Neuronal stem cell (in vitro differentiated cells): ENCODE measurements at regions not wholly inside any gene's neighbourhood (a gene's known extent, or its start where the extent isn't known, plus 50 kb on each side); places are given as distances from the start of the nearest gene placed in this dataset.
A peak's percentile ranks its signal among the peaks of the same experiment; 100 is the strongest.

Experiments
- DNase-seq: peaks from one replicate; pipeline ENCODE4 v3.0.0-alpha.2; 2013; ENCODE audit warnings: low spot score
- H2AFZ ChIP-seq: one replicate; pipeline ENCODE4 v1.6.1; 2013; ENCODE audit warnings: mild to moderate bottlenecking, low read length, inconsistent platforms
- H2AK5ac ChIP-seq: 2 replicates; pipeline ENCODE4 v1.6.1; 2013; ENCODE audit warnings: low read depth, mild to moderate bottlenecking, inconsistent platforms, low read length, moderate library complexity, mixed read lengths
- H2BK120ac ChIP-seq: 2 replicates; pipeline ENCODE4 v1.6.1; 2013; ENCODE audit warnings: low read depth, mild to moderate bottlenecking, inconsistent platforms, low read length, moderate library complexity, mixed read lengths
- H2BK12ac ChIP-seq: one replicate; pipeline ENCODE4 v1.6.1; 2013; ENCODE audit warnings: low read length, inconsistent platforms
- H2BK15ac ChIP-seq: 2 replicates; pipeline ENCODE4 v1.6.1; 2013; ENCODE audit warnings: mild to moderate bottlenecking, low read length, inconsistent platforms, mixed read lengths
- H2BK5ac ChIP-seq: one replicate; pipeline ENCODE4 v1.6.1; 2013; ENCODE audit warnings: inconsistent platforms, mild to moderate bottlenecking, low read length, moderate library complexity
- H3K14ac ChIP-seq: one replicate; pipeline ENCODE4 v1.6.1; 2013; ENCODE audit warnings: low read length, inconsistent platforms
- H3K18ac ChIP-seq: 2 replicates; pipeline ENCODE4 v1.6.1; 2013; ENCODE audit warnings: low read length, inconsistent platforms
- H3K23ac ChIP-seq: 2 replicates; pipeline ENCODE4 v1.6.1; 2013; ENCODE audit warnings: low read depth, mild to moderate bottlenecking, mixed read lengths, low read length, inconsistent platforms; ENCODE audit not compliant: poor library complexity
- H3K27ac ChIP-seq: replicated peaks from 3 replicates; pipeline ENCODE4 v1.5.1; 2013; ENCODE audit warnings: low read length, inconsistent platforms
- H3K27me3 ChIP-seq, 3 experiments: 2 replicates each; pipeline ENCODE4 v1.6.1; 2013; ENCODE audit warnings: low read length in 3 of 3, mild to moderate bottlenecking in 2 of 3, inconsistent platforms in 1 of 3, low read depth in 1 of 3, mixed read lengths in 1 of 3, moderate library complexity in 1 of 3; ENCODE audit not compliant: control insufficient read depth in 3 of 3, insufficient read depth in 3 of 3
- H3K36me3 ChIP-seq, 2 donors: replicated peaks in 1 of 2; 2 replicates each; pipeline ENCODE4 v1.6.1; 2013; ENCODE audit warnings: low read length in 2 of 2; ENCODE audit not compliant: control insufficient read depth in 2 of 2, insufficient read depth in 2 of 2
- H3K4ac ChIP-seq: 2 replicates; pipeline ENCODE4 v1.6.1; 2013; ENCODE audit warnings: inconsistent platforms, mild to moderate bottlenecking, low read length, moderate library complexity
- H3K4me1 ChIP-seq, 2 donors: 1 replicate in 1 of 2; 2 replicates in 1 of 2; pipeline ENCODE4 v1.6.1; 2013; ENCODE audit warnings: low read length in 2 of 2, low read depth in 1 of 2; ENCODE audit not compliant: control insufficient read depth in 2 of 2, insufficient read depth in 1 of 2
- H3K4me2 ChIP-seq: one replicate; pipeline ENCODE4 v1.6.1; 2013; ENCODE audit warnings: mild to moderate bottlenecking, low read length, inconsistent platforms; ENCODE audit not compliant: insufficient read depth, poor library complexity, severe bottlenecking
- H3K4me3 ChIP-seq, 2 donors: 2 replicates each; pipeline ENCODE4 v1.5.1; 2013; ENCODE audit warnings: low read length in 2 of 2, mild to moderate bottlenecking in 2 of 2, inconsistent platforms in 1 of 2, moderate library complexity in 1 of 2
- H3K79me1 ChIP-seq: one replicate; pipeline ENCODE4 v1.6.1; 2013; ENCODE audit warnings: low read depth, mild to moderate bottlenecking, inconsistent platforms, low read length, moderate library complexity
- H3K9ac ChIP-seq: one replicate; pipeline ENCODE4 v1.6.1; 2013; ENCODE audit warnings: mild to moderate bottlenecking, low read depth, low read length, inconsistent platforms; ENCODE audit not compliant: poor library complexity
- H3K9me3 ChIP-seq, 2 donors: replicated peaks in 1 of 2; 2 replicates each; pipeline versions ENCODE3 to v1.6.1; 2013; ENCODE audit warnings: low read length in 2 of 2, mild to moderate bottlenecking in 2 of 2, inconsistent platforms in 1 of 2, low read depth in 1 of 2, mixed read lengths in 1 of 2, moderate library complexity in 1 of 2; ENCODE audit not compliant: control insufficient read depth in 2 of 2, insufficient read depth in 1 of 2
- H4K8ac ChIP-seq: one replicate; pipeline ENCODE4 v1.6.1; 2013; ENCODE audit warnings: low read depth, mild to moderate bottlenecking, inconsistent platforms, low read length, moderate library complexity
- H4K91ac ChIP-seq: one replicate; pipeline ENCODE4 v1.6.1; 2013; ENCODE audit warnings: low read length, low read depth, mild to moderate bottlenecking, inconsistent platforms; ENCODE audit not compliant: poor library complexity
- WGBS, 2 donors: extraction: QIAGEN DNeasy Blood & Tissue Kit; methylation state at CpG; one replicate each; pipeline ENCODE4 v1.1.7; 2013; ENCODE audit warnings: missing lambda C conversion rate in 2 of 2, mixed read lengths in 1 of 2; ENCODE audit not compliant: insufficient read length in 2 of 2, insufficient replicate concordance in 1 of 2; ENCODE audit errors: extremely low coverage in 2 of 2; 5-methylcytosine and 5-hydroxymethylcytosine counted together

DNA sequence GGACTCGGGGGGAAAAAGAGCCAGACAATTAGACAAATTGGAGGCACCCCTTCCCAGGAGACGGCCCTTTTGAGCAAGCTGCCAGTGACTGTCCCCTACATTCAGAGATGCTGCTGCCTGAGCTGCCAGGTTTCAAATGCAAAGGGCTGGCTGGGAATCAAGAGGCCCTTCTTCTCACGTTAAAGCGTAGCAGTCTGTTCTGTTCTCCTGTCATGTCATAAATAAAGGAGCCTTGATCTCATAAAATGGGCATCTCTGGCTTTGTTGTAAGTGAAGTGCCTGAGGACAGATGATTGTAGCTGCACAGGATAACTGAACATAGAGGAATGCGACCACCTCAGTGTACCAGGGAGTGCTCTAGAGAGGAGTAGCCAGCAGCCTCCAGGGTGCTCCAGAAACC is 917.9 kb downstream of the GRID1 start:
- DNase-seq = no peak
- H3K14ac ChIP-seq = no peak overlapping the region
- no peak overlapping the region for H3K23ac ChIP-seq
- no peak overlapping the region for H2AFZ ChIP-seq
- no peak overlapping the region for H3K9ac ChIP-seq
- no peak overlapping the region for H2AK5ac ChIP-seq
- no peak overlapping the region for H4K8ac ChIP-seq
- H2BK15ac ChIP-seq = no peak overlapping the region
- no peak overlapping the region for H3K27ac ChIP-seq
- no peaks in the 10 kb centered on the region for H3K4me1 ChIP-seq
- H3K27me3 ChIP-seq = no peaks in the 10 kb centered on the region
- no peak overlapping the region for H2BK5ac ChIP-seq
- no CpG with 5 or more reads among the region's 5 CpGs for WGBS, 2 donors
- no peaks in the 10 kb centered on the region for H3K36me3 ChIP-seq
- no peak overlapping the region for H2BK12ac ChIP-seq
- H2BK120ac ChIP-seq = no peak overlapping the region
- no peak overlapping the region for H4K91ac ChIP-seq
- no peak overlapping the region for H3K4ac ChIP-seq
- no peaks in the 10 kb centered on the region for H3K79me1 ChIP-seq
- H3K4me3 ChIP-seq = no peak overlapping the region
- H3K4me2 ChIP-seq = no peak overlapping the region
- peak overlapping the region; percentile 35 for H3K18ac ChIP-seq
- no peaks in the 10 kb centered on the region for H3K9me3 ChIP-seq

DNA sequence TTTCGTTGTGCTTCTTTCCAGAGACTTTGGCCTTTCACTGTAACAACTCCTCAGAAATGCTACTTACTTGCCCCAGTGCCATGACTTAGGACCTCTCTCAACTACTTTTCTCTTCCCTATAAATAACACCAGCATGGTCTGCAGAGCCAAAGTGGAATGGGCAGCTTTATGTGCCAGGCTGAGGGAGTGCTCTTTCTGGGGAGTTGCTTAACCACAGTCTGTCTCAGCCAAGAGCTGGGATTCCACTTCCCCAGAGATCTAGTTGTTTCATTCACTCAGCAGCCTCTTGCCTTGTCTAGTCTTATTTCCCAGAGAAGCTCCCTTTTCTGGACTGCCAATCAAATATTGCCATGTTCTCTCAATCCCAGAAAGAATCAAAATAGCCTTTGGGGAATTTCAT is 912.2 kb downstream of the GRID1 start:
- H2AK5ac ChIP-seq = no peak overlapping the region
- no peak overlapping the region for H2BK5ac ChIP-seq
- no peak overlapping the region for H3K4me3 ChIP-seq
- no peaks in the 10 kb centered on the region for H3K27me3 ChIP-seq
- no peak overlapping the region for H2BK12ac ChIP-seq
- H4K91ac ChIP-seq = no peak overlapping the region
- H2BK120ac ChIP-seq = no peak overlapping the region
- H3K23ac ChIP-seq = no peak overlapping the region
- no peaks in the 10 kb centered on the region for H3K36me3 ChIP-seq
- no peak overlapping the region for H3K4ac ChIP-seq
- H2BK15ac ChIP-seq = no peak overlapping the region
- H3K4me1 ChIP-seq = no peaks in the 10 kb centered on the region
- H3K18ac ChIP-seq = no peak overlapping the region
- no peak overlapping the region for H3K9ac ChIP-seq
- no peak overlapping the region for H3K14ac ChIP-seq
- no peak overlapping the region for H2AFZ ChIP-seq
- H3K79me1 ChIP-seq = no peaks in the 10 kb centered on the region
- DNase-seq = no peak
- H3K27ac ChIP-seq = no peak overlapping the region
- no peaks in the 10 kb centered on the region for H3K9me3 ChIP-seq
- WGBS, 2 donors = no CpG with 5 or more reads among the region's 1 CpG
- H3K4me2 ChIP-seq = no peak overlapping the region
- H4K8ac ChIP-seq = no peak overlapping the region

DNA sequence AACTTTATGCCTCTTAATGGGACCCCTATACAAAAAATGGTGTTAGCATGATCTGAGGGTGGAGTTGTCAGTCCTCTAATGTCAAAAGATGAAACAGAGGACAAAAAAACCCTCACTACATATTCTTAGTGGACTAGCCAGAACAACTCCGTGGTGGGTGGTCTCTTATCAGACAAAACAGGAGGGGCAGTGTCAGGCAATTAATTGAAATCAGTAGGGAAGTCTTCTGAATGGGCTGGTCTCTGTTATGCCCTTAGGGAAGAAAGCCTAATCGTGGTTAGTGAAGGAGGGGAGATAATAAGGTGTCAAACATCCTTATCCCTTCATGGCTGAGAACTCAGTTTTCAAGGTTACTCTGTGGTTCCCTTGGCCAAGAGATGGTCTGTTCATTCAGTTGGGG is 909.4 kb downstream of the GRID1 start:
- Histone ChIP-seq H3K27me3 (no peaks in the 10 kb centered on the region), H3K79me1 (no peaks in the 10 kb centered on the region), H3K18ac (no peak overlapping the region), H4K91ac (no peak overlapping the region), H2BK12ac (no peak overlapping the region), H3K14ac (no peak overlapping the region), H3K4me3 (no peak overlapping the region), H3K9me3 (no peaks in the 10 kb centered on the region), H3K27ac (no peak overlapping the region), H3K36me3 (no peaks in the 10 kb centered on the region), H3K4ac (no peak overlapping the region), H3K4me2 (no peak overlapping the region), H4K8ac (no peak overlapping the region), H2BK5ac (no peak overlapping the region), H2AK5ac (no peak overlapping the region), H2BK15ac (no peak overlapping the region), H3K4me1 (no peaks in the 10 kb centered on the region), H2AFZ (no peak overlapping the region), H3K9ac (no peak overlapping the region), H2BK120ac (no peak overlapping the region), H3K23ac (no peak overlapping the region)
- WGBS, 2 donors = no CpG with 5 or more reads among the region's 2 CpGs
- no peak for DNase-seq

DNA sequence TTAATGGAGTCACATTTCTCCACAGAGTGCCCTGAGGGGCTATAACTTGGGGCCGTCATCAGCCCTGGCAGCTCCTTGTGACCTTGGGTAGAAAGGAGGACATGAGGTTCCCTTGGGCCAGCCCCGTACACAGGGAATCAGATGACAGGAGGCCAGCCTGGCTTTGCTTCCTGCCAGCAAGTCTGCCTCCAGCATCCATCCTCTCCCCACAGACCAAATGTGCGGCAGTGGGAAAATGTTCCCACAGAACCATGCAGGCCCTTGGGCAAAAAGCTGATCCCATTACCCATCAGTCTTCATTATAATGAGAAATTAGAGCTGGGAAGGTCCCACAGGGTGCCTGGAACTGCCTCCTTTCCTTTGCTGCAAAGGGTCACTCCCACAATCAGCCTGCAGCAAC is 908.3 kb downstream of the GRID1 start:
- Histone ChIP-seq H3K27ac (no peak overlapping the region), H2BK5ac (no peak overlapping the region), H2AFZ (no peak overlapping the region), H3K4ac (no peak overlapping the region), H2BK15ac (no peak overlapping the region), H2BK12ac (no peak overlapping the region), H3K23ac (no peak overlapping the region), H3K9ac (no peak overlapping the region), H3K4me3 (no peak overlapping the region), H3K9me3 (no peaks in the 10 kb centered on the region), H3K36me3 (no peaks in the 10 kb centered on the region), H3K27me3 (no peaks in the 10 kb centered on the region), H3K4me2 (no peak overlapping the region), H2AK5ac (no peak overlapping the region), H4K8ac (no peak overlapping the region), H4K91ac (no peak overlapping the region), H3K14ac (no peak overlapping the region), H3K18ac (no peak overlapping the region), H2BK120ac (no peak overlapping the region), H3K4me1 (no peaks in the 10 kb centered on the region), H3K79me1 (no peaks in the 10 kb centered on the region)
- DNase-seq = no peak
- WGBS, 2 donors = no CpG with 5 or more reads among the region's 3 CpGs
